HCT116 (cell line): ENCODE measurements at regions not wholly inside any gene's neighbourhood (a gene's known extent, or its start where the extent isn't known, plus 50 kb on each side); places are given as distances from the start of the nearest gene placed in this dataset.

Experiments
- ATAC-seq: fragments of 200-7000 bp; cut with Tn5 transposase; 2 replicates; pipeline ENCODE4 v1.9.1; 2020; ENCODE audit warnings: mild to moderate bottlenecking, moderate library complexity
- BruUV-seq: library from RNA; stranded (reverse); fragments of 400-500 nt; replicated peaks from 2 replicates; lab custom pipeline; 2021; lab: Mats Ljungman, UMichigan
- CTCF ChIA-PET: fragments of 300-600 bp; sonication (Branson Sonifier 250); formaldehyde crosslinking; loops from one replicate; lab custom pipeline; 2021; ENCODE audit warnings: antibody characterized with exemption; lab: Charles Lee
- POLR2A ChIA-PET: fragments of 300-600, 350-600 bp; sonication (Branson Sonifier 250); formaldehyde crosslinking; loops from one replicate; lab custom pipeline; 2021; ENCODE audit warnings: antibody characterized with exemption; lab: Charles Lee
- RAD21 ChIA-PET, 2 experiments: fragments of 300-600 bp; sonication (Branson Sonifier 250); formaldehyde crosslinking; loops; one replicate each; lab custom pipeline; 2023; ENCODE audit warnings: low total read pairs in 2 of 2; ENCODE audit not compliant: uncharacterized antibody in 2 of 2, unreplicated experiment in 2 of 2, low non-redundant PET in 1 of 2; lab: Charles Lee
- DNase-seq: peaks from one replicate; pipeline ENCODE4 v3.0.0-alpha.2; 2010; ENCODE audit warnings: low read depth, low spot score
- H2AFZ ChIP-seq: fragments of 200-600 bp; shearing (Covaris generic), sonication (generic); 2 replicates; pipeline ENCODE4 v1.6.1; 2017; ENCODE audit warnings: low read depth, mixed run types, mixed read lengths, antibody characterized with exemption, low read length; ENCODE audit not compliant: poor library complexity, severe bottlenecking
- H3K27ac ChIP-seq: 2 replicates; pipeline ENCODE4 v1.5.1; 2012; ENCODE audit warnings: low read depth, low read length
- H3K27me3 ChIP-seq: fragments of 200-600 bp; sonication (generic); 2 replicates; pipeline ENCODE4 v1.6.1; 2016; ENCODE audit warnings: mixed run types, low read length, mixed read lengths; ENCODE audit not compliant: insufficient read depth
- H3K36me3 ChIP-seq, 2 experiments: fragments of 200-500 bp in 1 of 2; fragments of 200-600 bp in 1 of 2; sonication (Bioruptor generic) in 1 of 2; sonication (generic) in 1 of 2; 2 replicates each; pipeline versions ENCODE4 v1.5.1 to v1.6.1; 2014 to 2016; ENCODE audit warnings: low read length in 2 of 2, inconsistent platforms in 1 of 2, mixed read lengths in 1 of 2, mixed run types in 1 of 2; ENCODE audit not compliant: insufficient read depth in 2 of 2, control insufficient read depth in 1 of 2
- H3K4me1 ChIP-seq, 2 experiments: fragments of 200-600 bp in 1 of 2; sonication (generic) in 1 of 2; 2 replicates each; pipeline versions ENCODE4 v1.5.1 to v1.6.1; 2012 to 2017; ENCODE audit warnings: low read length in 2 of 2, inconsistent platforms in 1 of 2, mild to moderate bottlenecking in 1 of 2, mixed read lengths in 1 of 2, mixed run types in 1 of 2, moderate library complexity in 1 of 2; ENCODE audit not compliant: insufficient read depth in 2 of 2, control insufficient read depth in 1 of 2
- H3K4me2 ChIP-seq: fragments of 200-600 bp; sonication (generic); 2 replicates; pipeline ENCODE4 v1.6.1; 2017; ENCODE audit warnings: mixed run types, low read length, mixed read lengths
- H3K4me3 ChIP-seq, 2 experiments: fragments of 200-600 bp in 1 of 2; sonication (generic) in 1 of 2; replicated peaks in 1 of 2; 2 replicates each; pipeline ENCODE4 v1.5.1; 2011 to 2016; ENCODE audit warnings: low read length in 2 of 2, control low read depth in 1 of 2, low read depth in 1 of 2, mild to moderate bottlenecking in 1 of 2, mixed read lengths in 1 of 2, mixed run types in 1 of 2
- H3K79me2 ChIP-seq: fragments of 200-600 bp; sonication (generic); 2 replicates; pipeline ENCODE4 v1.6.1; 2017; ENCODE audit warnings: mild to moderate bottlenecking, mixed run types, low read length, moderate library complexity, mixed read lengths; ENCODE audit not compliant: insufficient read depth
- H3K9ac ChIP-seq: fragments of 200-600 bp; sonication (generic); 2 replicates; pipeline ENCODE4 v1.6.1; 2016; ENCODE audit warnings: low read length, mixed read lengths
- H3K9me2 ChIP-seq: fragments of 200-600 bp; sonication (generic), shearing (Covaris generic); 2 replicates; pipeline ENCODE4 v1.6.1; 2017; ENCODE audit warnings: mixed run types, mild to moderate bottlenecking, moderate library complexity; ENCODE audit not compliant: insufficient read depth
- H3K9me3 ChIP-seq, 2 experiments: fragments of 200-500 bp in 1 of 2; fragments of 200-600 bp in 1 of 2; sonication (Bioruptor generic) in 1 of 2; sonication (generic) in 1 of 2; 2 replicates each; pipeline ENCODE4 v1.6.1; 2014 to 2017; ENCODE audit warnings: low read length in 2 of 2, mixed read lengths in 2 of 2, inconsistent platforms in 1 of 2, low read depth in 1 of 2, mild to moderate bottlenecking in 1 of 2, mixed run types in 1 of 2, moderate library complexity in 1 of 2; ENCODE audit not compliant: control insufficient read depth in 1 of 2, insufficient read depth in 1 of 2
- H4K20me1 ChIP-seq: fragments of 200-600 bp; sonication (generic), shearing (Covaris generic); 2 replicates; pipeline ENCODE4 v1.6.1; 2017; ENCODE audit warnings: mixed run types, mild to moderate bottlenecking, moderate library complexity; ENCODE audit not compliant: insufficient read depth
- CBX3 ChIP-seq: IDR thresholded peaks from 2 replicates; pipeline ENCODE4 v1.6.1; 2012; ENCODE audit warnings: low read depth
- CEBPB ChIP-seq: IDR thresholded peaks from 2 replicates; pipeline ENCODE4 v1.6.1; 2012; ENCODE audit warnings: low read depth
- EGR1 ChIP-seq: IDR thresholded peaks from 2 replicates; pipeline ENCODE4 v1.6.1; 2012; ENCODE audit warnings: low read depth
- ELF1 ChIP-seq: IDR thresholded peaks from 2 replicates; pipeline ENCODE4 v1.6.1; 2012; ENCODE audit warnings: low read depth, borderline replicate concordance
- EZH2 ChIP-seq: fragments of 200-600 bp; sonication (generic); IDR thresholded peaks from 2 replicates; pipeline ENCODE4 v1.6.1; 2017; ENCODE audit warnings: antibody characterized with exemption, mixed run types
- FOSL1 ChIP-seq: IDR thresholded peaks from 2 replicates; pipeline ENCODE4 v1.6.1; 2012; ENCODE audit warnings: low read depth
- SP1 ChIP-seq: IDR thresholded peaks from 2 replicates; pipeline ENCODE4 v1.6.1; 2012; ENCODE audit warnings: low read depth
- SRF ChIP-seq: IDR thresholded peaks from 2 replicates; pipeline ENCODE4 v1.6.1; 2012; ENCODE audit warnings: low read depth
- YY1 ChIP-seq: IDR thresholded peaks from 2 replicates; pipeline ENCODE4 v1.6.1; 2011; ENCODE audit warnings: low read length, low read depth, moderate library complexity, mild to moderate bottlenecking; ENCODE audit not compliant: insufficient replicate concordance; ENCODE audit errors: extremely low read depth
- ZNF274 ChIP-seq: fragments of 200-500 bp; sonication (Bioruptor generic); IDR thresholded peaks from 2 replicates; pipeline ENCODE4 v1.6.1; 2014; ENCODE audit warnings: mild to moderate bottlenecking, low read depth, low read length, inconsistent platforms
- intact Hi-C: fragments of 100-400 bp; cut with micrococcal nuclease; formaldehyde crosslinking; loops from 2 replicates; pipeline ENCODE4 v1.10.0; 2022
- TF ChIP-seq, protein P1 (sequence below): IDR thresholded peaks from 2 replicates; pipeline ENCODE4 v1.6.1; 2012; ENCODE audit warnings: low read depth
- TF ChIP-seq, protein P2 (sequence below): IDR thresholded peaks from 2 replicates; pipeline ENCODE4 v1.6.1; 2012

DNA sequence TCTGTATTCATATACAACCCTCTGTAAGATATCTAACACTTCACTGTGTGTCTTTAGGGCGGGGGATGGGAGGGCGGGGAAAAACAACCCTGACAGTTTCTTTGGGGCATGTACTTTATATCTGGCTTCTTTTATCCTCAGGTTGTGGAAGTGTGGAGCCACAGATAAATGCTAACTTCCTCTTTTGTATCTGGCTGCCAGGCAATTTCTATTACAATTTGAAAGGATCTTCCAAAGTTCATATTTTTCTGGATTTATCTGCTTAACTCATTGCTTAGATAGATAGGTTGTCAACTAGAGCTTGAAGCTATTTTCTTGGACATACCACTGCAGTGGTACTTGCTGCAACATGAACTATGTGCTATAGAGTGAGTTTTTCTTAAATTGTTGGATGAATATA is 393.0 kb downstream of the LMO7 start (continued):
- TF ChIP-seq, protein P1, sequence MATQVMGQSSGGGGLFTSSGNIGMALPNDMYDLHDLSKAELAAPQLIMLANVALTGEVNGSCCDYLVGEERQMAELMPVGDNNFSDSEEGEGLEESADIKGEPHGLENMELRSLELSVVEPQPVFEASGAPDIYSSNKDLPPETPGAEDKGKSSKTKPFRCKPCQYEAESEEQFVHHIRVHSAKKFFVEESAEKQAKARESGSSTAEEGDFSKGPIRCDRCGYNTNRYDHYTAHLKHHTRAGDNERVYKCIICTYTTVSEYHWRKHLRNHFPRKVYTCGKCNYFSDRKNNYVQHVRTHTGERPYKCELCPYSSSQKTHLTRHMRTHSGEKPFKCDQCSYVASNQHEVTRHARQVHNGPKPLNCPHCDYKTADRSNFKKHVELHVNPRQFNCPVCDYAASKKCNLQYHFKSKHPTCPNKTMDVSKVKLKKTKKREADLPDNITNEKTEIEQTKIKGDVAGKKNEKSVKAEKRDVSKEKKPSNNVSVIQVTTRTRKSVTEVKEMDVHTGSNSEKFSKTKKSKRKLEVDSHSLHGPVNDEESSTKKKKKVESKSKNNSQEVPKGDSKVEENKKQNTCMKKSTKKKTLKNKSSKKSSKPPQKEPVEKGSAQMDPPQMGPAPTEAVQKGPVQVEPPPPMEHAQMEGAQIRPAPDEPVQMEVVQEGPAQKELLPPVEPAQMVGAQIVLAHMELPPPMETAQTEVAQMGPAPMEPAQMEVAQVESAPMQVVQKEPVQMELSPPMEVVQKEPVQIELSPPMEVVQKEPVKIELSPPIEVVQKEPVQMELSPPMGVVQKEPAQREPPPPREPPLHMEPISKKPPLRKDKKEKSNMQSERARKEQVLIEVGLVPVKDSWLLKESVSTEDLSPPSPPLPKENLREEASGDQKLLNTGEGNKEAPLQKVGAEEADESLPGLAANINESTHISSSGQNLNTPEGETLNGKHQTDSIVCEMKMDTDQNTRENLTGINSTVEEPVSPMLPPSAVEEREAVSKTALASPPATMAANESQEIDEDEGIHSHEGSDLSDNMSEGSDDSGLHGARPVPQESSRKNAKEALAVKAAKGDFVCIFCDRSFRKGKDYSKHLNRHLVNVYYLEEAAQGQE, result no peak
- no peak for TF ChIP-seq EZH2
- TF ChIP-seq SP1, result no peak
- no peak for TF ChIP-seq SRF
- TF ChIP-seq ZNF274, result no peak
- TF ChIP-seq, all 23 proteins: peak for 0

DNA sequence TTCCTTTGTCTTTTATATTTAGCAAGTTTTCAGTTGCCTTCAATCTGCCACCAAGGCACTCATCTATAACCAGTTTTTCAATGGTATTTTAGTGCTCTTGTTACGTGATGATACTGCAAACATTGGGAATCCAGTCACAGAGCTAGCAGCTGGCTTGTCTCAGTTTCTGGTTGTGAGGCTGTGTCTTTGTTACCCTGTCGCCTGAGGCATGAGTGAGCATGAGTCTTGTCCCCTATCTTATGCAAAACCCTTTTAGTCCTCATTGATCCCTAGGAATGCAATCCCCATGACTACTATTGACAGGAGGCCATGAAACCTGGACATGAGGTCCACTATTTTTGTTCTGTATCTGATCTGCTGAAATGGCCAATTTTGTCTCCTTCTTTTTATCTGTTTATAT is 391.0 kb downstream of the LMO7 start:
- no peaks in the 10 kb centered on the region for H3K9me2 ChIP-seq
- H3K4me3 ChIP-seq, result no peak overlapping the region
- H2AFZ ChIP-seq, result no peak overlapping the region
- DNase-seq (no peak), ATAC-seq (no peak)
- no peak overlapping the region for H3K9ac ChIP-seq
- H4K20me1 ChIP-seq, result no peaks in the 10 kb centered on the region
- BruUV-seq, result no TSS peak
- H3K79me2 ChIP-seq, result no peaks in the 10 kb centered on the region
- H3K27ac ChIP-seq, result no peak overlapping the region
- TF ChIP-seq EZH2, result no peak
- no peak for TF ChIP-seq EGR1
- TF ChIP-seq ELF1, result no peak
- no peak for TF ChIP-seq YY1
- TF ChIP-seq CEBPB, result no peak
- TF ChIP-seq, protein P2, sequence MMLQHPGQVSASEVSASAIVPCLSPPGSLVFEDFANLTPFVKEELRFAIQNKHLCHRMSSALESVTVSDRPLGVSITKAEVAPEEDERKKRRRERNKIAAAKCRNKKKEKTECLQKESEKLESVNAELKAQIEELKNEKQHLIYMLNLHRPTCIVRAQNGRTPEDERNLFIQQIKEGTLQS, result no peak
- no peak for TF ChIP-seq SP1
- TF ChIP-seq CBX3, result no peak
- no peak for TF ChIP-seq FOSL1
- intact Hi-C loops, result no loop called here
- ChIA-PET POLR2A (no interaction called here), RAD21 (no interaction called here), CTCF (no interaction called here)
- no peak overlapping the region for H3K4me2 ChIP-seq
- H3K9me3 ChIP-seq, result no peaks in the 10 kb centered on the region
- H3K4me1 ChIP-seq, result 0 out of 4 replicates have a peak, but pooled peaks cover 0 to 7% of the 10 kb centered on the region in 2 experiments
- no peaks in the 10 kb centered on the region for H3K27me3 ChIP-seq
- no peaks in the 10 kb centered on the region for H3K36me3 ChIP-seq
